ENCODE measurements at regions not wholly inside any gene's neighbourhood (a gene's known extent, or its start where the extent isn't known, plus 50 kb on each side); places are given as distances from the start of the nearest gene placed in this dataset.

- DNase-seq: no peak
These were observed 57.6 kb downstream of the TENT5A start for GRCh38 chr6:81694855-81695254.

GRCh38 chr6:81694207-81694606 lies 58.3 kb downstream of the TENT5A start:
- no peak for DNase-seq

GRCh38 chr6:81693266-81693665 lies 59.2 kb downstream of the TENT5A start:
- DNase-seq: no peak

- no peak for DNase-seq
These were observed 62.4 kb downstream of the TENT5A start for GRCh38 chr6:81690073-81690472.

- no peak for DNase-seq
These were observed 62.9 kb downstream of the TENT5A start for GRCh38 chr6:81689580-81689979.

- no peak for DNase-seq
These were observed 68.6 kb downstream of the TENT5A start for GRCh38 chr6:81683912-81684311.

GRCh38 chr6:81682858-81683620 lies 69.4 kb downstream of the TENT5A start:
- no peak for DNase-seq

GRCh38 chr6:81682235-81682795 lies 70.2 kb downstream of the TENT5A start:
- no peak for DNase-seq

- DNase-seq: no peak
These were observed 83.0 kb downstream of the TENT5A start for GRCh38 chr6:81669445-81669844.

- DNase-seq: no peak
These were observed 83.8 kb downstream of the TENT5A start for GRCh38 chr6:81668615-81669047.

GRCh38 chr6:81666481-81666880 lies 86.0 kb downstream of the TENT5A start:
- DNase-seq: no peak

GRCh38 chr6:81656231-81656630 lies 96.2 kb downstream of the TENT5A start:
- no peak for DNase-seq

GRCh38 chr6:81655696-81656095 lies 96.8 kb downstream of the TENT5A start:
- no peak for DNase-seq

- no peak for DNase-seq
These were observed 104.0 kb downstream of the TENT5A start for GRCh38 chr6:81648502-81648901.

GRCh38 chr6:81643156-81643555 lies 109.3 kb downstream of the TENT5A start:
- no peak for DNase-seq

GRCh38 chr6:81640891-81641290 lies 111.6 kb downstream of the TENT5A start:
- DNase-seq: no peak

- no peak for DNase-seq
These were observed 112.4 kb downstream of the TENT5A start for GRCh38 chr6:81640126-81640525.

GRCh38 chr6:81638366-81638765 lies 114.1 kb downstream of the TENT5A start:
- DNase-seq: no peak

GRCh38 chr6:81636930-81637568 lies 115.4 kb downstream of the TENT5A start:
- no peak for DNase-seq

- no peak for DNase-seq
These were observed 118.2 kb downstream of the TENT5A start for GRCh38 chr6:81634155-81634880.

GRCh38 chr6:81633391-81633790 lies 119.1 kb downstream of the TENT5A start:
- no peak for DNase-seq

GRCh38 chr6:81630719-81631118 lies 121.8 kb downstream of the TENT5A start:
- no peak for DNase-seq

Measured in hypothalamus (tissue), 51 donors.